Chondrocyte (in vitro differentiated cells): ENCODE measurements at regions not wholly inside any gene's neighbourhood (a gene's known extent, or its start where the extent isn't known, plus 50 kb on each side); places are given as distances from the start of the nearest gene placed in this dataset.

Experiments used
- DNase-seq: peaks from one replicate; pipeline ENCODE4 v3.0.0; 2021; ENCODE audit warnings: mixed read lengths, low spot score
- H3K27ac Mint-ChIP-seq: one replicate; pipeline ENCODE4 v1.8.0; 2021; ENCODE audit warnings: mild to moderate bottlenecking, moderate library complexity, mixed read lengths; ENCODE audit not compliant: unreplicated experiment
- H3K27me3 Mint-ChIP-seq: 2 replicates; pipeline ENCODE4 v1.8.0; 2021; ENCODE audit warnings: low read depth, mixed read lengths
- H3K36me3 Mint-ChIP-seq: 2 replicates; pipeline ENCODE4 v1.8.0; 2021; ENCODE audit warnings: low read depth, mixed read lengths
- H3K4me1 Mint-ChIP-seq: 2 replicates; pipeline ENCODE4 v1.8.0; 2021; ENCODE audit warnings: low read depth, mild to moderate bottlenecking, mixed read lengths
- H3K4me3 Mint-ChIP-seq: one replicate; pipeline ENCODE4 v1.8.0; 2021; ENCODE audit warnings: mild to moderate bottlenecking, moderate library complexity, mixed read lengths; ENCODE audit not compliant: unreplicated experiment
- H3K9me3 Mint-ChIP-seq: 2 replicates; pipeline ENCODE4 v1.8.0; 2021; ENCODE audit warnings: low read depth, mixed read lengths
- TF ChIP-seq, protein P1 (sequence below): fragments of 200-600 bp; sonication (generic); IDR thresholded peaks from 2 replicates; pipeline ENCODE4 v1.5.0; 2021; ENCODE audit warnings: antibody characterized with exemption, mild to moderate bottlenecking, moderate library complexity

DNA sequence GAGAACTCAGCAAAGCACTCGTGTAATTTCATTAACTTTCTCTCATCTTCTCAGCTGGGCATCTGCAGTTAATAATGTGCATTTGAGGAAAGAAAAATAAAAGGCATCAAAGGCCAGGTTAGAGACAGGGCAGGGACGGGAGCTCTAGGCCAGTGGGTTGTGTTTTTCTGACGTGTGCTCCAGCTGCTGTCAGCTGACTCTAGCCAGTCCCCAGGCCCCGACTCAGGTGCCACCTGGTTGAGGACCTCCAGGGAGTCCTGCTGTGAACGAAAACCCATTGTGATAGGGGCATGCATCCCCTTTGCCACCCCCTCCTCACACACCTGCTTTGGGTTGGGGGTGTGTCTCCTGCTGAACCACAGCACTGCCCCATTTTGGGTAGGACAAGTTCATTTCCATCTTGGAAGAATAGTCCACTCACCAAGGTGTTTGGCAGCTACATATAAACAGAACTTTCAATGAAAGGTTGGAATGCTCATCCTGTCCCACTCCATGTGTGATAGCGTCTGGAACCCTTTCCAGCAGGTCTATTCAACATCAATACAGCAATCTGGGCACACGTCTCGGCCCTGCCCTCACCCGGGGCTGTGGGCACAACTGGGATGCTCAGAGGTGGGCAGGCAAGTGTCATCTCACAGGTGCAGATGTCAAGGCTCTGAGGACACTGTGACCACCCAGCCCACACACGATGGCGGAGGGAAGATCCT, 146.1 kb upstream of the FAM20C start:
- Mint-ChIP-seq H3K9me3 (no peaks in the 10 kb centered on the region), H3K27me3 (peaks cover 43% of the 10 kb centered on the region), H3K27ac (no peak overlapping the region), H3K36me3 (no peaks in the 10 kb centered on the region), H3K4me1 (no peaks in the 10 kb centered on the region), H3K4me3 (no peak overlapping the region)
- no peak for DNase-seq
- TF ChIP-seq, protein P1, sequence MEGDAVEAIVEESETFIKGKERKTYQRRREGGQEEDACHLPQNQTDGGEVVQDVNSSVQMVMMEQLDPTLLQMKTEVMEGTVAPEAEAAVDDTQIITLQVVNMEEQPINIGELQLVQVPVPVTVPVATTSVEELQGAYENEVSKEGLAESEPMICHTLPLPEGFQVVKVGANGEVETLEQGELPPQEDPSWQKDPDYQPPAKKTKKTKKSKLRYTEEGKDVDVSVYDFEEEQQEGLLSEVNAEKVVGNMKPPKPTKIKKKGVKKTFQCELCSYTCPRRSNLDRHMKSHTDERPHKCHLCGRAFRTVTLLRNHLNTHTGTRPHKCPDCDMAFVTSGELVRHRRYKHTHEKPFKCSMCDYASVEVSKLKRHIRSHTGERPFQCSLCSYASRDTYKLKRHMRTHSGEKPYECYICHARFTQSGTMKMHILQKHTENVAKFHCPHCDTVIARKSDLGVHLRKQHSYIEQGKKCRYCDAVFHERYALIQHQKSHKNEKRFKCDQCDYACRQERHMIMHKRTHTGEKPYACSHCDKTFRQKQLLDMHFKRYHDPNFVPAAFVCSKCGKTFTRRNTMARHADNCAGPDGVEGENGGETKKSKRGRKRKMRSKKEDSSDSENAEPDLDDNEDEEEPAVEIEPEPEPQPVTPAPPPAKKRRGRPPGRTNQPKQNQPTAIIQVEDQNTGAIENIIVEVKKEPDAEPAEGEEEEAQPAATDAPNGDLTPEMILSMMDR = no peak

DNA sequence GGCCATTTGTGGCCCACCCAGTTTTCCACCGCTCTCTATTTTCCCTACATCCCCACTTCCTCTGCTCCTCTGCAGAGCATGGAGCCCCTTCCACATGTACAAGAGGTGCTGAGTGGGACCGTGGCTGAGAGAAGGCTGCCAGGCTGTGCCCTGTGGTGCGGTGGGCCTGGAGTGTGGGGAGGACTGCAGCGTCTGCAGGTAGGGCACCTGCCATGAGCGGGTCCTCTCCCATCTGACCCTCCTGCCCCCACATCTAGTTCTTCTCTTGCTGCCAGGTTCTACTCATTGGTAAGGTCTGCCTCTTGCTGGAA, 145.6 kb upstream of the FAM20C start:
- Mint-ChIP-seq H3K27me3 (peaks cover 39% of the 10 kb centered on the region), H3K4me3 (no peak overlapping the region), H3K36me3 (no peaks in the 10 kb centered on the region), H3K4me1 (no peaks in the 10 kb centered on the region), H3K27ac (no peak overlapping the region), H3K9me3 (no peaks in the 10 kb centered on the region)
- TF ChIP-seq, protein P1 = no peak
- DNase-seq = no peak

DNA sequence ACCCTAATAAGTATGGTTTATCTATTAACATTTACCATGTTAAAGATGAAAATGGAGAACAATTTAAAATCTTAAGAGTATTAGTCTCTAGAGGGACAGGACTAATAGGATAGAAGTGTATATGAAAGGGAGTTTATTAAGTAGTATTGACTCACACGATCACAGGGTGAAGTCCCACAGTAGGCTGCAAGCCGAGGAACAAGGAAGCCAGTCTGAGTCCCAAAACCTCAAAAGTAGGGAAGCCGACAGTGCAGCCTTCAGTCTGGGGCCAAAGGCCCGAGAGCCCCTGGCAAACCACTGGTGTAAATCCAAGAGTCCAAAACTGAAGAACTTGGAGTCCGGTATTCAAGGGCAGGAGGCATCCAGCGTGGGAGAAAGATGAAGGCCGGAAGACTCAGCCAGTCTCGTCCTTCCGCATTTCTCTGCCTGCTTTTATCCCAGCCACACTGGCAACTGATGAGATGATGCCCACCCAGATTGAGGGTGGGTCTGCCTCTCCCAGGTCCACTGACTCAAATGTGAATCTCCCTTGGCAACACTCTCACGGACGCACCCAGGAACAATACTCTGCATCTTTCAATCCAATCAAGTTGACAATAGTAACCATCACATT, 140.8 kb upstream of the FAM20C start:
- TF ChIP-seq, protein P1 = no peak
- Mint-ChIP-seq H3K9me3 (no peaks in the 10 kb centered on the region), H3K27me3 (peaks cover 18% of the 10 kb centered on the region), H3K27ac (no peak overlapping the region), H3K36me3 (no peaks in the 10 kb centered on the region), H3K4me3 (no peak overlapping the region), H3K4me1 (no peaks in the 10 kb centered on the region)
- no peak for DNase-seq

DNA sequence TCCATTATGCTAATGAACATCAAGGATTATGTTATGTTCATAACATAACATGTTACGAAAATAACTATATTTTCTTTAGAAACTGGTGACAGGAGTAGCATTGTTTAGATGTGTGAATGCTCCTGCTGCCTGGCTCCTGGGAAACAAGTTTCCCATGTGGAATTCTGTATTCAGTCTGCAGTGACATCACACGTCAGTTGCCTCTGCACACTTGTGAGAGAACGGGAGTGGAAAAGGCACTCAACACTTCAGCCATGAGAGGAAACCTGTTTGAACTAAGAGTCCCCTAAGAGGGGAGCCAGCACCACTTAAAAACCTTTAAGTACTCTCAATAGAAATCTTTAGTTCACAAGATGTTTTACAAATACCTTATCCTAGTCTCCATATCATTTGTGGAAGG, 140.3 kb upstream of the FAM20C start:
- Mint-ChIP-seq H3K27me3 (peaks cover 17% of the 10 kb centered on the region), H3K36me3 (no peaks in the 10 kb centered on the region), H3K4me1 (no peaks in the 10 kb centered on the region), H3K4me3 (no peak overlapping the region), H3K9me3 (no peaks in the 10 kb centered on the region), H3K27ac (no peak overlapping the region)
- TF ChIP-seq, protein P1 = no peak
- DNase-seq = no peak

DNA sequence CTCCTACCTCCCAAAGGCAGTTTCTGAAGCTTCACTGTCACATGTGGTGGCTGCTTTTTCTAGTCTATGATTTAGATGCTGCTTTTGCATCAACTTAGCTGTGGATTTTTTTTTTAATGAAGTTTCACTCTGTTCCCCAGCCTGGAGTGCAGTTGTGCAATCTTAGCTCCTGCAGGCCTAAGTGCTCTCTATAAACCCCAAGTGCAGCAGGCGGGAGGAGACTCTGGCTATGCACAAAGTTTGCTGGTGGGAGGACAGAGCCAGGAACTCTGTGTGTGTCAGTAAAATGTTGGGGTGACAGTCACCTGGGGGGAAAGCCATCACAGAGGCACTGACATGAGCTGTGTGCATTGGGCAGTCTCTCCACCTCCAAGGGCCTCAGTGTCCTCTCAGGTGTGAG, 138.8 kb upstream of the FAM20C start:
- Mint-ChIP-seq H3K27ac (no peak overlapping the region), H3K9me3 (no peaks in the 10 kb centered on the region), H3K4me3 (no peak overlapping the region), H3K27me3 (peaks cover 16% of the 10 kb centered on the region), H3K4me1 (no peaks in the 10 kb centered on the region), H3K36me3 (no peaks in the 10 kb centered on the region)
- DNase-seq = no peak
- TF ChIP-seq, protein P1 = no peak
